Neural progenitor cell (in vitro differentiated cells): ENCODE measurements at regions not wholly inside any gene's neighbourhood (a gene's known extent, or its start where the extent isn't known, plus 50 kb on each side); places are given as distances from the start of the nearest gene placed in this dataset.

Experiments
- DNase-seq: peaks from one replicate; pipeline ENCODE4 v3.0.0-alpha.2; 2016; ENCODE audit warnings: low spot score
- H2AFZ ChIP-seq: fragments of 200-600 bp; sonication (generic); replicated peaks from 2 replicates; pipeline ENCODE4 v1.6.1; 2016; ENCODE audit warnings: antibody characterized with exemption
- H3F3A ChIP-seq: fragments of 200-600 bp; sonication (generic); 2 replicates; pipeline ENCODE4 v1.6.1; 2016; ENCODE audit warnings: antibody characterized with exemption, low read depth
- H3K27ac ChIP-seq: fragments of 200-600 bp; sonication (generic); 2 replicates; pipeline ENCODE4 v1.5.1; 2016; ENCODE audit warnings: mild to moderate bottlenecking
- H3K27me3 ChIP-seq: fragments of 200-600 bp; sonication (generic); 2 replicates; pipeline ENCODE4 v1.6.1; 2016; ENCODE audit warnings: mild to moderate bottlenecking, moderate library complexity
- H3K36me3 ChIP-seq: fragments of 200-600 bp; sonication (generic); 2 replicates; pipeline ENCODE4 v1.5.1; 2016
- H3K4me1 ChIP-seq: fragments of 200-600 bp; sonication (generic); 2 replicates; pipeline ENCODE4 v1.6.1; 2016; ENCODE audit warnings: mixed run types
- H3K4me2 ChIP-seq: fragments of 200-600 bp; sonication (generic); 2 replicates; pipeline ENCODE4 v1.6.1; 2016
- H3K4me3 ChIP-seq: fragments of 200-600 bp; sonication (generic); 2 replicates; pipeline ENCODE4 v1.5.1; 2016
- H3K79me2 ChIP-seq: fragments of 200-600 bp; sonication (generic); 2 replicates; pipeline ENCODE4 v1.6.1; 2016; ENCODE audit warnings: low read depth
- H3K9ac ChIP-seq: fragments of 200-600 bp; sonication (generic); 2 replicates; pipeline ENCODE4 v1.6.1; 2016
- H3K9me3 ChIP-seq: fragments of 200-600 bp; sonication (generic); 2 replicates; pipeline ENCODE4 v1.5.1; 2016; ENCODE audit warnings: low read depth
- H4K20me1 ChIP-seq: fragments of 200-600 bp; sonication (generic); 2 replicates; pipeline ENCODE4 v1.6.1; 2016; ENCODE audit warnings: low read depth
- H3K27ac Mint-ChIP-seq: 3 replicates; pipeline ENCODE4 v1.8.0; 2021; ENCODE audit warnings: mixed read lengths
- H3K27me3 Mint-ChIP-seq: 2 replicates; pipeline ENCODE4 v1.8.0; 2022; ENCODE audit warnings: low read depth, mild to moderate bottlenecking, inconsistent platforms, moderate library complexity, mixed read lengths; ENCODE audit not compliant: insufficient read depth
- H3K36me3 Mint-ChIP-seq: 3 replicates; pipeline ENCODE4 v1.8.0; 2021; ENCODE audit warnings: mixed read lengths
- H3K4me1 Mint-ChIP-seq: 3 replicates; pipeline ENCODE4 v1.8.0; 2021; ENCODE audit warnings: mixed read lengths
- H3K4me3 Mint-ChIP-seq: 3 replicates; pipeline ENCODE4 v1.8.0; 2021; ENCODE audit warnings: mild to moderate bottlenecking, moderate library complexity, mixed read lengths
- H3K9me3 Mint-ChIP-seq: 3 replicates; pipeline ENCODE4 v1.8.0; 2020; ENCODE audit warnings: mixed read lengths
- EZH2 ChIP-seq: fragments of 200-600 bp; sonication (generic); IDR thresholded peaks from 2 replicates; pipeline ENCODE4 v1.6.1; 2017; ENCODE audit warnings: antibody characterized with exemption, mild to moderate bottlenecking, moderate library complexity
- EZH2phosphoT487 ChIP-seq: fragments of 200-600 bp; sonication (generic); IDR thresholded peaks from 2 replicates; pipeline ENCODE4 v1.6.1; 2017; ENCODE audit warnings: antibody characterized with exemption
- TF ChIP-seq, protein P1 (sequence below): fragments of 200-600 bp; sonication (generic); IDR thresholded peaks from 2 replicates; pipeline ENCODE4 v1.5.1; 2017; ENCODE audit warnings: antibody characterized with exemption, mild to moderate bottlenecking

DNA sequence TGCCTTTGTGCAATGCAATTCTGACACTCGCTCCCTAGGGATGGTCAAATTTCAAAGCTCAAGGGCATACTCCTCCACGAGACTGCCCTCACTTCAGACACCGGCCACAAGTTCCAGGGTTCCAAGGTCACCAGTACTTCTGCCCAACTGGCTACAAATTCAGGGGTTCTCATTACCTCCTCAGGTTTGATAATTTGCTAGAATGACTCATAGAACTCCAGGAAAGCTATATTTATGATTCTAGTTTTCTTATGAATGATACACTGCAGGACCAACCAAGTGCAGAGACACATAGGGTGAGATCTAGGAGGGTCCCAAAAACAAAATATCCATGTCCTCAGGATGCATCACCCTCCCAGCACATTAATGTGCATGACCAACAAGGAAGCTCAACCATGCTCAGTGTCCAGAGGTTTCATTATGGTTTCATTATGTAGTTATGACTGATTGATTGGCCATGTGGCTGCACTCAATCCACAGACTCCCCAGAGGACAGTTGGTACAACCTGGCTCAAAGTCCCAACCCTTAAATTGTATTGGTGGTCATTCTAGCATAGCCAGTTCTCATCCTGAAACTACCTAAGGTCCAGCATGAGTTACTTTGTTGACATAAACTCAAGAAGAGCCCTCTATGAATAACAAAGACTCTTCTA is 170.4 kb upstream of the LRRN1 start:
- Histone ChIP-seq H3K36me3 (no peaks in the 10 kb centered on the region), H3K27me3 (no peaks in the 10 kb centered on the region), H2AFZ (no peak overlapping the region), H3K4me1 (no peaks in the 10 kb centered on the region), H3K27ac (no peak overlapping the region), H3K4me2 (no peak overlapping the region), H3K4me3 (no peak overlapping the region), H3K79me2 (no peaks in the 10 kb centered on the region), H3K9me3 (no peaks in the 10 kb centered on the region), H3F3A (no peaks in the 10 kb centered on the region), H3K9ac (no peak overlapping the region), H4K20me1 (no peaks in the 10 kb centered on the region)
- Mint-ChIP-seq H3K4me1 (no peaks in the 10 kb centered on the region), H3K27me3 (no peaks in the 10 kb centered on the region), H3K27ac (no peak overlapping the region), H3K9me3 (no peaks in the 10 kb centered on the region), H3K4me3 (no peak overlapping the region), H3K36me3 (no peaks in the 10 kb centered on the region)
- no peak for TF ChIP-seq EZH2
- TF ChIP-seq, protein P1, sequence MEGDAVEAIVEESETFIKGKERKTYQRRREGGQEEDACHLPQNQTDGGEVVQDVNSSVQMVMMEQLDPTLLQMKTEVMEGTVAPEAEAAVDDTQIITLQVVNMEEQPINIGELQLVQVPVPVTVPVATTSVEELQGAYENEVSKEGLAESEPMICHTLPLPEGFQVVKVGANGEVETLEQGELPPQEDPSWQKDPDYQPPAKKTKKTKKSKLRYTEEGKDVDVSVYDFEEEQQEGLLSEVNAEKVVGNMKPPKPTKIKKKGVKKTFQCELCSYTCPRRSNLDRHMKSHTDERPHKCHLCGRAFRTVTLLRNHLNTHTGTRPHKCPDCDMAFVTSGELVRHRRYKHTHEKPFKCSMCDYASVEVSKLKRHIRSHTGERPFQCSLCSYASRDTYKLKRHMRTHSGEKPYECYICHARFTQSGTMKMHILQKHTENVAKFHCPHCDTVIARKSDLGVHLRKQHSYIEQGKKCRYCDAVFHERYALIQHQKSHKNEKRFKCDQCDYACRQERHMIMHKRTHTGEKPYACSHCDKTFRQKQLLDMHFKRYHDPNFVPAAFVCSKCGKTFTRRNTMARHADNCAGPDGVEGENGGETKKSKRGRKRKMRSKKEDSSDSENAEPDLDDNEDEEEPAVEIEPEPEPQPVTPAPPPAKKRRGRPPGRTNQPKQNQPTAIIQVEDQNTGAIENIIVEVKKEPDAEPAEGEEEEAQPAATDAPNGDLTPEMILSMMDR: no peak
- TF ChIP-seq EZH2phosphoT487: no peak
- DNase-seq: no peak

DNA sequence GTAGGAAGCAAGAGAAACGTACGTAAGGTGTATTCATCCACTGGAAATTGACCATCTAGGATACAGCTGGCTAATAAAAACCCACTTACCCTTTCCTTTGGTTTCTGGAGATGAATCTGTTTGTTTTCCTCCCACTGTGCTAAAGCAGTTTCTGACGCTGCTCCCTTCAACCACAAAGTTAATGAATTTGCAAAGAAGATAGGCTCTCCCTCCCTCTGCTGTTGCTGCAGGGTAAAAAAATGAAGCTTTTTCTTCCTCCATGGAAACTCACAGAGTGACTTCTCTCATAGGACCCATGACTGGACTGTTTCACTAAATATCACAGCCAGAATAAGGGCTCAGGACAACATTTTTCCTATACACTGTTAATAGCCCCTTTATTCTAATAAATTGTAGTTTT is 172.1 kb upstream of the LRRN1 start:
- H3K4me3 Mint-ChIP-seq: no peak overlapping the region
- Histone ChIP-seq H3K36me3 (no peaks in the 10 kb centered on the region), H2AFZ (no peak overlapping the region), H3K9ac (no peak overlapping the region), H3K27ac (no peak overlapping the region), H3K4me2 (no peak overlapping the region), H3K9me3 (no peaks in the 10 kb centered on the region), H3K4me3 (no peak overlapping the region), H4K20me1 (no peaks in the 10 kb centered on the region), H3K27me3 (no peaks in the 10 kb centered on the region), H3K79me2 (no peaks in the 10 kb centered on the region), H3K4me1 (no peaks in the 10 kb centered on the region), H3F3A (no peaks in the 10 kb centered on the region)
- TF ChIP-seq EZH2 (no peak), EZH2phosphoT487 (no peak)
- TF ChIP-seq, protein P1: no peak
- H3K4me1 Mint-ChIP-seq: no peaks in the 10 kb centered on the region
- no peaks in the 10 kb centered on the region for H3K27me3 Mint-ChIP-seq
- no peaks in the 10 kb centered on the region for H3K9me3 Mint-ChIP-seq
- H3K27ac Mint-ChIP-seq: no peak overlapping the region
- no peaks in the 10 kb centered on the region for H3K36me3 Mint-ChIP-seq
- DNase-seq: no peak

DNA sequence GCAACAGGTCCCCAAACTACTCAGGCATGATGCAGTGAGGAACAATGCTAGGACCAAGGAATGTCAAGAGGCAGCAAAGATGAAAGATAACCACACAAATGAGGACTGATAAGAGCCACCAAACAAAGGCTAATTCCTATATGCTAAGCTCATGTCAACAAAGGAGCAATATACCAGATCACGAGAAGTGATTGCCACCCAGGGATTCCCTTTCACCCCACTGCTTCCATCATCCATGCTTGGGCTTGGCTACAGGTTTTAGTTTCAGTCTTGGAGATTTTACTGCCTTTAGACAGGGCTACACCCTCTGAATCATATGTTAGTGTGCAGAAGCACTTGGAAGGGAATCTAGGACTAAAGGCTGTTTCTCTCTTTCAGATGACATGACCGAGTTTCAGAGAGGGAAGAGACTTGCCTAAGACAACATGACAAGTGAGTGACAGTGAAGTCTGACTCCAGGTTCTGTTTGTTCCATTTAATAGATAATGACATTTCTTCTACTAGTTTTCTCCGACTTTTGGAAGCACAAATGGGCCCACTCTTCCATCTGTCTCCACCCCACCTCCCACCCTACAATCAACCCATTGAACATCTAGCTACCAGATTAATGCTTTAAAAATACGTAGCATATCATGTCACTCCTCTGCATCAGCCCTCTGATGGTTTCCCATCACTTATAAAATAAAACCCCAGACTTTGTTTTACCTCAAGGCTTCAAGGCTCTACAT is 173.5 kb upstream of the LRRN1 start:
- H2AFZ ChIP-seq: no peak overlapping the region
- no peak overlapping the region for H3K4me2 ChIP-seq
- H3K9ac ChIP-seq: no peak overlapping the region
- TF ChIP-seq, protein P1: no peak
- TF ChIP-seq EZH2phosphoT487 (no peak), EZH2 (no peak)
- no peaks in the 10 kb centered on the region for H4K20me1 ChIP-seq
- no peaks in the 10 kb centered on the region for H3F3A ChIP-seq
- H3K4me3 ChIP-seq: no peak overlapping the region
- DNase-seq: peak; percentile 6
- no peak overlapping the region for H3K4me3 Mint-ChIP-seq
- no peaks in the 10 kb centered on the region for H3K4me1 Mint-ChIP-seq
- H3K27ac Mint-ChIP-seq: no peak overlapping the region
- H3K9me3 Mint-ChIP-seq: no peaks in the 10 kb centered on the region
- no peaks in the 10 kb centered on the region for H3K36me3 ChIP-seq
- no peaks in the 10 kb centered on the region for H3K9me3 ChIP-seq
- H3K79me2 ChIP-seq: no peaks in the 10 kb centered on the region
- H3K27ac ChIP-seq: no peak overlapping the region
- H3K27me3 Mint-ChIP-seq: no peaks in the 10 kb centered on the region
- no peaks in the 10 kb centered on the region for H3K27me3 ChIP-seq
- no peaks in the 10 kb centered on the region for H3K4me1 ChIP-seq
- no peaks in the 10 kb centered on the region for H3K36me3 Mint-ChIP-seq
